ENCODE measurements at regions not wholly inside any gene's neighbourhood (a gene's known extent, or its start where the extent isn't known, plus 50 kb on each side); places are given as distances from the start of the nearest gene placed in this dataset.

GRCh38 chr21:35232545-35233176 is 183.6 kb upstream of the RUNX1 start:
- DNase-seq, result no peak

GRCh38 chr21:35231090-35231489 is 182.0 kb upstream of the RUNX1 start:
- DNase-seq, result no peak

GRCh38 chr21:35229290-35229689 is 180.2 kb upstream of the RUNX1 start:
- no peak for DNase-seq

- DNase-seq, result no peak
Observed at GRCh38 chr21:35227786-35228185, 178.7 kb upstream of the RUNX1 start.

- DNase-seq, result no peak
Observed at GRCh38 chr21:35226968-35227744, 178.1 kb upstream of the RUNX1 start.

- no peak for DNase-seq
Observed at GRCh38 chr21:35226328-35226727, 177.2 kb upstream of the RUNX1 start.

- no peak for DNase-seq
Observed at GRCh38 chr21:35225573-35225972, 176.5 kb upstream of the RUNX1 start.

GRCh38 chr21:35223480-35224156 is 174.5 kb upstream of the RUNX1 start:
- DNase-seq, result no peak

GRCh38 chr21:35222541-35222941 is 173.4 kb upstream of the RUNX1 start:
- DNase-seq, result no peak

- no peak for DNase-seq
Observed at GRCh38 chr21:35222021-35222420, 172.9 kb upstream of the RUNX1 start.

GRCh38 chr21:35220301-35220700 is 171.2 kb upstream of the RUNX1 start:
- DNase-seq, result no peak

- no peak for DNase-seq
Observed at GRCh38 chr21:35219719-35220118, 170.6 kb upstream of the RUNX1 start.

- no peak for DNase-seq
Observed at GRCh38 chr21:35219291-35219690, 170.2 kb upstream of the RUNX1 start.

- DNase-seq, result no peak
Observed at GRCh38 chr21:35217504-35218060, 168.5 kb upstream of the RUNX1 start.

- DNase-seq, result no peak
Observed at GRCh38 chr21:35216996-35217395, 167.9 kb upstream of the RUNX1 start.

GRCh38 chr21:35215870-35216269 is 166.8 kb upstream of the RUNX1 start:
- DNase-seq, result no peak

GRCh38 chr21:35212393-35213127 is 163.5 kb upstream of the RUNX1 start:
- no peak for DNase-seq

GRCh38 chr21:35211782-35212181 is 162.7 kb upstream of the RUNX1 start:
- no peak for DNase-seq

- no peak for DNase-seq
Observed at GRCh38 chr21:35210093-35210492, 161.0 kb upstream of the RUNX1 start.

- DNase-seq, result peak in 1 of 51 donors; percentile 28
Observed at GRCh38 chr21:35208810-35209517, 159.9 kb upstream of the RUNX1 start.

- no peak for DNase-seq
Observed at GRCh38 chr21:35208104-35208503, 159.0 kb upstream of the RUNX1 start.

All from hypothalamus (tissue), 51 donors.